Activated CD4-positive, alpha-beta T cell treated with anti-CD3 and anti-CD28 coated beads, Interleukin-2, amount 50 U/mL, for 16 hours (primary cell): ENCODE measurements at regions not wholly inside any gene's neighbourhood (a gene's known extent, or its start where the extent isn't known, plus 50 kb on each side); places are given as distances from the start of the nearest gene placed in this dataset.

Source experiments
- DNase-seq: peaks from one replicate; pipeline ENCODE4 v3.0.0-alpha.2; 2020

DNA sequence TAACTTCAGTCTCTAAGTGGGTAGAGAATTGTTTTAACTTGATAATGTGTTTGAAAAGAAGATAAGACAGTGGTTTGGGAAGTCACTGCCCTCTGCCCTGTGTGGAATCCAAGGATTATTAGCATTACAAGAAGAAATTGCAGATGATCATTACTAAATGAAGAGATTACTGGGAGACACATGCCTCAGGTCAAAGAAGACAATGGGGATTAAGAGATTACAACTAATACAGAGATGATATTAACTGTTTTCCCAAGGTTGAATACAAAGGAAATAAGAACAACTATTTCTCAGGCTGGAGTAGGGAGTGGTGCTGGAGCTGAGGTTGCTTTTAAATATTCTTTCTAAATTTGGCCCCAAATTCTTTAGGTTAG lies 166.0 kb downstream of the TRMT11 start:
- no peak for DNase-seq

DNA sequence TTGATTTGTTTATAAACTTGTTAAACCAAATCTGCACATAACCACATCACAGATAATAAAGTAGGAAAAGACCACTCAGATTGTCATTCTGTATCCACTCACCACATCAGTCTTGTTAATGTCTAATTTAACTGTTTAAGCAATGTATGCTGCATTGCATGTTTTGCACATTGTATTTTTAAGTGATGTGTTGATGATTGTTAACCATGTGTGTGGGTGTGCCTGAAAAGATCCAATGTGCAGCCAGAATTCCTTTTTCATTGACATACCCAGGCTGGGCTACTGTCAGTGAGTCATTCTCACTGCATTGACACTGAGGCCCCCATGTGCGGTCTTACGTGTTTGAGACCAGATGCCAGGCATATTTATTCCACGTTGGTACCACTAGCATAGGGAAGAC lies 167.3 kb downstream of the TRMT11 start:
- no peak for DNase-seq

- no peak for DNase-seq
These were observed 170.6 kb downstream of the TRMT11 start for GRCh38 chr6:126156973-126157372.

DNA sequence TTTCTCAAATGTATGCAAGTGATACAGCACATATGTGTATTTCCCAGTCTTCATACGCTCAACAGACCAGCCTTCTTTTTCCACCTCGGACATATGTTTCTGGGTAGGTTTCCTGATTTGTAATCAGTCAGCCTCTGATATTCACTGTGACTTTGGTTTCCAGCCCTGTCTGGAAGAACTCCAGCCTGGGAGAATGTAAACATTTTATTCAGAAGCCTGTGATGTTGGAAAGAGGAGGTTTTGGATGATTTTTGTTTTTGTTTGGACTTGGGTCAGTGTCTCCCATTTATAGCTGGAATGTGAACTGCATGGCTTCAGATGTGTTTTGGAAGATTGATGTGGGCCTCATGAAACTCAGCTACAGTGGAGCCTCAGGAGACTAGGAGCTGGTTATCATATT lies 172.2 kb upstream of the CENPW start:
- no peak for DNase-seq

- DNase-seq = no peak
These were observed 169.5 kb upstream of the CENPW start for GRCh38 chr6:126170433-126170832.

DNA sequence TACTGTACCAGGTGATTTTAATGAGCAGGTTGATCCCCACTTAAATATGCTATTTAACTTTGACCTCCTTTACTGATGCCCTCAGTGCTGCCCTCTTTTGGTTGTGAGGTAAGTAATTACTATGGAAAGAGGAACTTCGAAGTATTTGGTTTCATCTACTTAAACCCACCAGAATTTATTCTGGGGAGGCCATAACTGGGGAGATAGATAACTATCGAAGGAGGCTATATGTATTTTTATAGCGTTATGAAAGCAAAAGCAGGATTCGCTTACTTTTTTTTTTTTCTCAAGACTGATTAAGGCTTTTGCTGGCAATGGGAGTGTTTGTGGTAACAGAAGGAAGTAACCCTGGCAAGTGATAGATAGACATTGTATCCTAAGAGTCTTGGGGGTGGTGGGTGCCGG lies 168.9 kb upstream of the CENPW start:
- DNase-seq = peak; percentile 30

GRCh38 chr6:126172131-126172530 lies 167.8 kb upstream of the CENPW start:
- no peak for DNase-seq

- DNase-seq = no peak
These were observed 166.7 kb upstream of the CENPW start for GRCh38 chr6:126173265-126173664.

- no peak for DNase-seq
These were observed 165.2 kb upstream of the CENPW start for GRCh38 chr6:126174697-126175096.

DNA sequence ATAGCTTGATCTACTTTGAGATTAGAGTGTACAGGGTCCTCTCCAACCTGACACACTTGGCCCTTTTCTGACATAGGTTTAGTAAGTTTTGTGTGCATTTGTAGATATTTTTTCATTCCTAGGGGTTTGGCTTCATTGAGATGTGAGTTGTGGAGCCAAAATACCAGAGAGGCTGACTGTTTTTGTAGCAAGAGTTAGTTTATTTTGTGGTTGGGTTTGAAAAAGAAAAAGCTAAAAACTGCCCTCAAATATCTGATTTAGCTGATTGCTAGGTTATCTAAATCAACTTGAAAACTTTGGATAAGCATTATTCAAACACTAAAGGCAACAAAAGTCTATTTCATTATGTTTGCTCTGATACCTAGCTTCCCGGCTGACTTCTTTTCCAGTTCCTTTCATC lies 164.7 kb upstream of the CENPW start:
- DNase-seq = no peak

DNA sequence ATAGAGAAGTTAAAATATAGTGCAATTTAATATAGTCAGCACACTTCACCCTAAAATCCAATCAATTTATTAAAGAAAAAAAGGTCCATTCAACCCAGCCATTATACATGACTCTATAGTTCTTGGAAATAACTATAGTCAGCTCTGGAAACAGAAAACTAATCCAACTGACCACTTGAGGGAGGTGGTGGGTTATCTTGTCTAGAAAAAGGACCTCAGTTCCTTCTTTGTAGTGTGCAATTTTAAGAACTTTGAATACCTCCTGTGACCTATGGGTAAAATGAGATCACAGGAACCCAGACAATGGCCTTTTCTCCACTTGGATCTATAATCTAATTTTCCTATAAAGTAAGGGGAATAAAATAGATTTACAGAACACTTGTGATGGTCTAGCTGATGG lies 163.6 kb upstream of the CENPW start:
- no peak for DNase-seq

GRCh38 chr6:126180585-126180984 lies 159.3 kb upstream of the CENPW start:
- DNase-seq = peak; percentile 64

- no peak for DNase-seq
These were observed 158.7 kb upstream of the CENPW start for GRCh38 chr6:126181173-126181741.

GRCh38 chr6:126181890-126182289 lies 158.0 kb upstream of the CENPW start:
- no peak for DNase-seq

GRCh38 chr6:126182650-126183311 lies 157.1 kb upstream of the CENPW start:
- no peak for DNase-seq

DNA sequence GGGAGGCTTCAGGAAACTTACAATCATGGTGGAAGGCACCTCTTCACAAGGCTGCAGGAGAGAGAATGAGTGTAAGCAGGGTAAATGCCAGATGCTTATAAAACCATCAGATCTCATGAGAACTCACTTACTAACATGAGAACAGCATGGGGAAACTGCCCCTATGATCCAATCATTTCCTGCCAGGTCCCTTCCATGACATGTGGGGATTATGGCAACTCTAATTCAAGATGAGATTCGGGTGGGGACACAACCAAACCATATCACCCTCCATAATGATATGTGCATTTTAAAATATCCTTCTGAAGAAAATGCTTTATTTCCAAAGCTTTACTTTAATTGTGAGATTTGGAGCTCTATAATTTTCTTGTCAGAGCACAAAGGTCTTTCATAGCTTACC lies 154.1 kb upstream of the CENPW start:
- DNase-seq = no peak

GRCh38 chr6:126188279-126188909 lies 151.5 kb upstream of the CENPW start:
- DNase-seq = no peak

GRCh38 chr6:126195625-126196236 lies 144.2 kb upstream of the CENPW start:
- no peak for DNase-seq

- DNase-seq = no peak
These were observed 141.3 kb upstream of the CENPW start for GRCh38 chr6:126198631-126199030.

DNA sequence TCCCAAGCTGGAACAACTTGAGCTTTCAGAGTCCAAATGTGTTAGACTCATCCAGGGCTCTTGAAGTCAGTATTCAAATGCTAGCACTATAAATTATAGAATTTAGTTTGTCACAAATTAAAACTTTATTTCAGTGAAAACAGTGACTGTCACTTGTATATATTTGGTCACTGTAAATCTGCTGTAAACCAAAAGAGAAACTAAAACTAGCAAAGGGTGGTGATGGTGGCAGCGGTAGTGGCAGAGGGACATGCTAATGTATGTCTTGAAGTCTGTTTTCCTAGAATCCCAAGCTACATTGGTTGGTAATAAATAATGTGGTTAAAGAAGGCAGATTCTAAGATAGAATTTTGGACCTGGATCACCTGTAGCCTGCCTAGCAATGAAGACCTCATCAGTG lies 140.4 kb upstream of the CENPW start:
- DNase-seq = no peak

DNA sequence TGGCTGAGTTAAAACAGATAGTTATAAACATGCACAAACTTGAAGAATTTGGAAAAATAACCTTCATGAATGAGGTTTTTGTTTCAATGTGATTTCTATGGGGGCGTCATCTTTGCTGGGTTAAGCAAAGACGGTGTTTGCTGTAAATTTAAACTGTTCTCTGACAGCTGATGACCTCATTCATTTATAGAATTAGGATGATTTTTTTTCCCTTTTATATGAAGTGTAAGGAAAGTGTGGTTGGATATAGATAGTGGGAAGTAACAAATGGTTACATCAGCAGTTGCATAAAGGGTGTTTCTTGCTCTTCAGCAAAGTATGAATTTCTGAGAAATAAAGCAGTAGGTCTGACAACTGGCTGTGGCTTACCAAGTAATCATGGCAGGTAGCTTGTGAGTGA lies 137.2 kb upstream of the CENPW start:
- no peak for DNase-seq

GRCh38 chr6:126204126-126204525 lies 135.8 kb upstream of the CENPW start:
- DNase-seq = no peak

DNA sequence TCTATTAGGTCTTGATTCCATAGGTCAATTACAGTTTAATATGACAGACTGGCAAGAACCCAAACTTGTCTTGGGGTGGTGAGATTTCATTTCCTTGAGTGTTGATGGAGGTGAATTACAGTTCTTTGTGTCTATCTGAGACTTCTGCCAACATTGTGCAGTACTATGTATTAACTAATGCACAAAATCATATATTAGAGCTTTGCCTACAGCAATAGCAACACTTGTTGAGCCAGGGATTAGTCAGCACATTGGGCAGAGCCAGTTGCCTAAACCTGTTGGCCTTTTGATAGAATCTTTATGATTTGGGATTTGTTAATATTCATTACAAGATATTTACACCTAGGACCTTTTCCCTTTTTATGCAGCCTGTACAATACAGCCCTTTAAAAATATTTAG lies 135.3 kb upstream of the CENPW start:
- DNase-seq = no peak

DNA sequence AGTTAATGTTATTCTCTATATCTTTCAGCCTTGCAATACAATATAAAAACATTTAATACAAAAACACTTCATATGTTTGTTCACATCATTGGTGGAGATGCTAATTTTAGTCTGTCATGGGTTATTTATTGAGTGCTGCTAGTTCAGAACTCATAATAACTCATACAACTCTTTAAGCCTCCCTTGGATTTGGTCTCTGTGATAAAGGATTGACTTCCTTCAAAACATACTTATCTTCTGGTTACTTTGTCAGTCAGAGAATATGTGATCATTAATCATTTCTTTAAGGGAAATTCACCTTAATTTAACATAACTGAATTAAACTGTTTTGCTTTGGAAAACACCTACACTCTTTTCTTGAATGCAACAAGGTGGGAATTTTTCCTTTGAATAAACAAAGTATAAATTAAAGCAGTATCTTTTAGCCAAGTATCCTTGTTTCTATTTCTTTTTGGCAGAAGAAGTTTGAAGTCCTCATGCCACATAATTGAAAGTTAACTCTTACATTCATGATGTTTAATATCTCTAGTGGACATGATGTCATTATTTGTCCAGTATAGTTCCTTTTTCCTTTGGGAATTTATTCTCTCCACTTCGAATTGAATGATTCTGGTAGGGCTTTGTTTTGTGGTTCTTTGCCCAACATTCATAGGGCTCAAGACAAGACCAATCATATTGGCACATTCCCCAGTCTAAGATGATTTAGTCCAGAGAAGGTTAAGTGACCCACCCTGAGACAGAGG lies 133.2 kb upstream of the CENPW start:
- DNase-seq = no peak
